C4-2B (cell line): ENCODE measurements at regions not wholly inside any gene's neighbourhood (a gene's known extent, or its start where the extent isn't known, plus 50 kb on each side); places are given as distances from the start of the nearest gene placed in this dataset.
"Not testable (repeated sequence)": the region's sequence is repeated elsewhere in the genome, so short reads cannot be mapped to it uniquely, and the experiment has no call there.

Experiments
- H3K27ac ChIP-seq: fragments of 450-650 bp; 2 replicates; pipeline ENCODE4 v1.5.1; 2017
- ZFX ChIP-seq: fragments of 450-650 bp; IDR thresholded peaks from 2 replicates; pipeline ENCODE4 v1.6.1; 2017
- TF ChIP-seq, protein P1 (sequence below): fragments of 450-650 bp; conservative IDR thresholded peaks from 2 replicates; pipeline ENCODE4 v1.5.1; 2017; ENCODE audit warnings: mild to moderate bottlenecking

DNA sequence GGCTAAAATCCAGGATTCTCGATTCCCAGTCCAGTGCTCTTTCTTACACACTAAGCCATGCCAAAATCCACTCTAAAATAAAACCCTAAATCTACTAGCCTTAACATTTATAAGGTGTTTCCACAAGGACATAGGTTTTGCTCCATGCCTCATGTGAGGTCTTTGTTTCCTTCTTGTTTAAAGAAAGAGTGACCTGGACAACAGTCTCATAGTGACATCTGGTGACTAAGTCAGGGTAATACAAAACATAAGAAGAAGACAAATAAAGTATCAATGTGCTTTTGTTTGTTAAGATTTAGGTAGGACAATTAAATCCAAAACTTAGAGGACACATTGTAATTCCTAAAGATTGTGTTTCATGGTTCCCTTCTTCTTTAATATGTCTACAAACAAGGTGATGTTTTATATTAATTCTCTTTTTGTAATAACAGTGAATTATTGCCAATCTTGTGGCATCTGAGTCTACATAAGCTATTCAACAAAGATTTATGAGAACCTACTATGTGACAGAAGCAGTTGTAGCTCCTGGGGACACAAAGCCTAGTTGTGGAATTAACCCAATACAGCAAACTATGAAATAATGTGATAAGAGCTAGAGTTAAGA lies 93.0 kb upstream of the TRIM77 start:
- TF ChIP-seq, protein P1, sequence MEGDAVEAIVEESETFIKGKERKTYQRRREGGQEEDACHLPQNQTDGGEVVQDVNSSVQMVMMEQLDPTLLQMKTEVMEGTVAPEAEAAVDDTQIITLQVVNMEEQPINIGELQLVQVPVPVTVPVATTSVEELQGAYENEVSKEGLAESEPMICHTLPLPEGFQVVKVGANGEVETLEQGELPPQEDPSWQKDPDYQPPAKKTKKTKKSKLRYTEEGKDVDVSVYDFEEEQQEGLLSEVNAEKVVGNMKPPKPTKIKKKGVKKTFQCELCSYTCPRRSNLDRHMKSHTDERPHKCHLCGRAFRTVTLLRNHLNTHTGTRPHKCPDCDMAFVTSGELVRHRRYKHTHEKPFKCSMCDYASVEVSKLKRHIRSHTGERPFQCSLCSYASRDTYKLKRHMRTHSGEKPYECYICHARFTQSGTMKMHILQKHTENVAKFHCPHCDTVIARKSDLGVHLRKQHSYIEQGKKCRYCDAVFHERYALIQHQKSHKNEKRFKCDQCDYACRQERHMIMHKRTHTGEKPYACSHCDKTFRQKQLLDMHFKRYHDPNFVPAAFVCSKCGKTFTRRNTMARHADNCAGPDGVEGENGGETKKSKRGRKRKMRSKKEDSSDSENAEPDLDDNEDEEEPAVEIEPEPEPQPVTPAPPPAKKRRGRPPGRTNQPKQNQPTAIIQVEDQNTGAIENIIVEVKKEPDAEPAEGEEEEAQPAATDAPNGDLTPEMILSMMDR = peak; percentile 79
- H3K27ac ChIP-seq = not testable (repeated sequence)

DNA sequence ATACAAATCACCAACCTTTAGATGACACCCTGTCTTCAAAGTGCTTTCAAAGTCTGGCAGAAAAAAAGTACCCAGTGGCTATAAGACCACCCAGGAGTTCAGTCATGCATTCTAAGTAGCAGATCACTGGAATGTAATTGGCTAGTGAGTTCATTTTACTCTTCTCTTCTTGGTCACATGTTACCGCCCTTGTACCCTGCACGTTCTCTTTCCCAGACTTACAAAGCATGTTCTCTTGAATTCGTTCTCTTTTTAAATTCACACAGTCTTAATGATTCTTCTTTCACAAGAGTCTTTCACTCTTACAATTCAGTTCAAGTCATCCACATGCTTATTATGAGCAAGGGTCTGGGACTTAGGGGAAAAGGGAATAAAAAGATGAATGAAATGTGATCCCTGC lies 89.4 kb upstream of the TRIM77 start:
- not testable (repeated sequence) for H3K27ac ChIP-seq

DNA sequence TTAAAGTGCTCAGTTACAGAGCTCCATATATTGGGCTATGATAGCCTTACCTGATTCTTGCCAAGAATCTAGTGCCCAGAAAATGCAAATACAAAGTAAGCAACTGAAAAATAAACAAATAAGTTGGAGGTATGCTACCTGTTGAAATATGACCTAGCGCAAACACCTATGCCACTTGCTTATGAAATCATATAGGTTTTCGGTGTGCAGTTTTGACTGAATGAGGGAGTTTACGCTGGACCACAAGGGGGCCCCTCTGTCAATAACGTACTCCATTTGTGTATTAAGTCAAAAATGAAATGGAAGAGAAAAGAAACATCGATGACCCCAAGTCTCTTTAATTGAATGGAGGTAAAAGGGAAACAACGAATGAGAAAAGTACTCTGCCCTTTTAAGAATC lies 84.9 kb upstream of the TRIM77 start:
- H3K27ac ChIP-seq = no peak overlapping the region
- TF ChIP-seq, protein P1 = peak; percentile 77
- no peak for TF ChIP-seq ZFX

DNA sequence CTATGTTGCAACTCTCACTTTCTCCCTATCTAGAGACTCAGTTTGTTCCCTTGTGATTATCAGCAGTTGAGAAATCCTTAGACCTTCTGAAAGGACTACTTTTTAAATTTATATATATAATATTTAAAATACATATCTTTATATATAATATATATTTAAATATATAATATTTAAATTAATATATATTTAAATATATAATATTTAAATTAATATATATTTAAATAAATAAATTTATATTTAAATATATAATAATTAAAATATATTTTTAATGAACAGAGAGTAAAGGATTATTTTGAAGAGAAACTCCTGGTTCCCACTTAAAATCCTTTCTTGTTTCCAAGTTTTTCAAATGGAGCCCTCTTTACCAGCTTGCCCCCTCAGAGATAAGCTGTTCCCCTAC lies 83.7 kb upstream of the TRIM77 start:
- TF ChIP-seq, protein P1 = no peak
- no peak for TF ChIP-seq ZFX
- H3K27ac ChIP-seq = no peak overlapping the region

DNA sequence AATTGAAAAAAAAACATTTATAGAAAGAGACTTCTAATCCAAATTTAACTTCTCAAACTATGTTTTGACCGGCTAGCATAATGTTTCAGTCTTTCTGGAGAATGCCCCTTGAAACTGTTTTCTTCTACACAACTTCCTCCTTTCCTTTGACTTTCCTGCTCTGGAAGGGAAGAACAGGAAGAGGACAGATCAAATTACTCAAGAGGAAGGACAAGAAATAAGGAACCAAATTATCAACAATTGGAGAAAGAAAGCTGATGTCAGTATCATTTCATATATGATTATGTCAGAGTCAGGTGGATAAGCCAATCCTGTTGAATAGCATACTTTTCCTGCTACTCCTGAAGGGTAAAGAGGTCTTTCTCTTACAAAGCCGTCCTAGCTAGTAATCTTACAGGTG lies 83.2 kb upstream of the TRIM77 start:
- H3K27ac ChIP-seq = not testable (repeated sequence)

DNA sequence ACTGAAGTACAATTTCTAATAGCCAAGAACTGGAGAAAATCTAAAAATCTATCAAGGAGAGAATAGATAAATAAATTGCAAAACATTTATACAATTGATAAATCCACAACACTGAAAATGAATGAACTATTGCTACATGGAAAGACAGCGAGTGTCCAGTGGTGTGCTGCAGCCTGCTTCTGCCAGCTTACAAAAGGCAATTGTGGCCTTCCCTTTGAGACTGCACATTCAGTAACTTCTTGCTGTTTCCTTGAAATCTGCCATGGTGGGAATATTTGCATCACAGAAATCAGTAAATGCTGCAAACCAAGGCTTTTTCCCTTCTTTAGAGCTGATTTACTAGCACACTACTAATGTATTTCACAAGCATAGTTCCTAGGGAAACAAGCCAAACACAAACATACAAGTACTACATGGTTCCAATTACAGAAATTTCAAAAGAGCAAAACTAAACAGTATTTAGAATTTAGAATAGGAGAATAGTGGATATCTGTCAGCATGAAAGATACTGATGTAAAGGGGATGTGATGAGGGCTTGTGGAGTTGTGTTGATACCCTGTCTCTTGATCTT lies 76.9 kb upstream of the TRIM77 start:
- no peak overlapping the region for H3K27ac ChIP-seq
- TF ChIP-seq, protein P1 = no peak
- no peak for TF ChIP-seq ZFX

DNA sequence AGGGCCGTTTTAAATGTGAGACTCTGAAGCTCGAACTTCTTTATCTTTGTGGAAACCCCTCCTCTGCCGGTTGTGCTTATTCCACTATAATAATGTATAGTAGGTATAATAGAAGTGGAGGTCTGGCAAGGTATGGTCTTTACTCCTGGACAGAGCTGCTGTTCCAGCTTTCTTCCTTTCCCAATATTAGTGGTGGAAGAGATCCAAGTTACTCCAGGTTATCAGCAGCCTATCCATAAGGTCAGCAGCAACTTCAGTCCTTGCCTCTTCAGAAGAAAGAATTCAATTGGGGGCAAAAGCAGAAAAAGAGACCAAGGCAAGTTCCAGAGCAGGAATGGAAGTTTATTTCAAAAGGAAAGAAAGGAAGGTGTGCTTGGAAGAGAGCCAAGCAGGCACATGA lies 69.3 kb upstream of the TRIM77 start:
- not testable (repeated sequence) for H3K27ac ChIP-seq

DNA sequence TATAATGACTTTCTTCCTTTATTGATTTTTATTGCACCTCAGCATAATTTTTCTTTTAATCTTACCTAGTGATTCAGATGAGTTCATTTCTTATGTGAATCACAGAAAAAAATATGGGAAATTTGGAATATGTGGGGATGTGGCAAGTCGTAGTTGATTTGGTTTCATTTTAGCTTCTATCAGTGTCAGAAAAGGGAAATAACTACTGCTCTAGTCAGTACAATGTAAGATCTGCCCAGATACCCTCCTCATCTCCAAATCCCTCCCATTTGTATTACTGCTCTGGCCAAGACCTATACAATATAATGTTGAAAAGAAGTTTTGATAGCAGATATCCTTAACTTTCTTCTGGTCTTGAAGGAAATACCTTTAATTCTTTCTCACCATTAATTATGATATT lies 61.9 kb upstream of the TRIM77 start:
- H3K27ac ChIP-seq = not testable (repeated sequence)

DNA sequence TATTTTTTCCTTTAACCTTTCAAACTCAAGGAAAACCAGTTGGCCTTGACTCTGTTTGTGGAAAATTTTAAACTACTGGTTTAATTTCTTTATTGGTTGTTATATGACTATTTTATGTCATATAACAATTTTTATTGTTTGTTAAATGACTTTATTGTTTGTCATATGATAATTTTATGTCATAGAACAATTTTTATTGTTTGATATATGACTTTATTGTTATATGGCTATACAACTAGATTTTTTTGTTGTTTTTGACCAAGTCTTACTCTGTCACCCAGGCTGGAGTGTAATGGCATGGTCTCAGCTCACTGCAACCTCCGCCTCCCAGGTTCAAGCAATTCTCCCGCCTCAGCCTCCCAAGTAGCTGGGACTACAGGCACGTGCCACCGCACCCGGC lies 61.1 kb upstream of the TRIM77 start:
- peak overlapping the region; percentile 81 for H3K27ac ChIP-seq

DNA sequence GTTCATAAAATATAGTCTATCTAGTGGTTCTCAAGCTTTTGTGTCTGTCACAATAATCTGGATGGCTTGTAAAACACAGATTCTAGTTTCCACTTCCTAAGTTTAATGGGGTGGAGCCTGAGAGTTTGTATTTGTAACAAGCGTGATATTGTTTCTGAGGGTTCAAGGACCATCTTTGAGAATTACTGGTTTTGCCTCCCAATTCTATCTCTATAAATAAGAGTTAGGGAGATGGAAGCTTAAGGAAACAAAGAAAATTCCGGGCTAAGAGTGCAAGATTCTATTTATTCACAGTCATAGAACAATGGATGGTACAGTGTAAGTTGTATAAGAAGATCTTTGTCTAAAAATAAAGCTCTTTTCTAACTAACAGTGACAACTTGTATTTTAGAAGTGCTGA lies 55.4 kb upstream of the TRIM77 start:
- H3K27ac ChIP-seq = not testable (repeated sequence)

DNA sequence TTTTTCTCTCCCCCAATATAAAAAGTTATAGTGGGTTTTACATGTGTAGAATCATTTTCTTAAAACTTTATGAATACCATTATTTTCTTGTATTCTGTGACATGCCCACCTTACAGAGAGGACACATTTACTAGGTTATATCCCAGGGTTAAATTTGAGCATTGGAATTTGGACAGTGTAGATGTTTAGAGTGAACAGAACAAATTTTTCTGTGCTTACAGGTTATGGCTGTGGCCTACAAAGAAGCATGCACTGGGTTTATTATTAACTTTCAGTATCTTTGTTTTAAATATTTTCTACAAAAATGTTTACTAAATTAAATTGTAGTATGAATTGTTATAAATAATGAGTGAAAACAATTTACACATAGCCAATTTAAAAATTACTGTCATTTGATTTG lies 51.3 kb upstream of the TRIM77 start:
- H3K27ac ChIP-seq = not testable (repeated sequence)

DNA sequence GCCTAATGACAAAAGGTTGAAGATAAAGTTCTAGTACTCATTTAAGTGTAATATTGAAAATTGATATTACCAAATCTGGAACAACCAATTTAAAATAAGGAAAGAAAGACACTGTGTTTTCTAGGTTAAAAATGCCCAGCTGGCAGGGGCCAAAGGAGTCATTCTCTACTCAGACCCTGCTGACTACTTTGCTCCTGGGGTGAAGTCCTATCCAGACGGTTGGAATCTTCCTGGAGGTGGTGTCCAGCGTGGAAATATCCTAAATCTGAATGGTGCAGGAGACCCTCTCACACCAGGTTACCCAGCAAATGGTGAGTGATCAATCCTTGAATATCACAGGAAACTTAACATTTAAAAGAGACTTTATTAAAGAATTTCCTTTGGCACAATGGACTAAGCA lies 50.7 kb upstream of the TRIM77 start:
- H3K27ac ChIP-seq = not testable (repeated sequence)
